8988T (cell line): ENCODE measurements at regions not wholly inside any gene's neighbourhood (a gene's known extent, or its start where the extent isn't known, plus 50 kb on each side); places are given as distances from the start of the nearest gene placed in this dataset.

ENCODE experiments used
- DNase-seq: peaks from one replicate; pipeline ENCODE4 v3.0.0; 2011

- DNase-seq = no peak
Observed at GRCh38 chr6:140857739-140858380, 1274.9 kb upstream of the GJE1 start.

GRCh38 chr6:140855520-140855919, 1277.2 kb upstream of the GJE1 start:
- DNase-seq = no peak

GRCh38 chr6:140854318-140854717, 1278.4 kb upstream of the GJE1 start:
- DNase-seq = no peak

- DNase-seq = no peak
Observed at GRCh38 chr6:140850438-140850837, 1282.3 kb upstream of the GJE1 start.

GRCh38 chr6:140849456-140849855, 1283.3 kb upstream of the GJE1 start:
- no peak for DNase-seq

- no peak for DNase-seq
Observed at GRCh38 chr6:140847262-140847645, 1285.5 kb upstream of the GJE1 start.

- DNase-seq = no peak
Observed at GRCh38 chr6:140846503-140847261, 1286.0 kb upstream of the GJE1 start.

GRCh38 chr6:140845701-140846100, 1287.0 kb upstream of the GJE1 start:
- DNase-seq = no peak

GRCh38 chr6:140844167-140844566, 1288.6 kb upstream of the GJE1 start:
- no peak for DNase-seq

GRCh38 chr6:140833408-140833807, 1299.3 kb upstream of the GJE1 start:
- no peak for DNase-seq

- DNase-seq = no peak
Observed at GRCh38 chr6:140830666-140831065, 1302.1 kb upstream of the GJE1 start.

- no peak for DNase-seq
Observed at GRCh38 chr6:140828856-140829255, 1303.9 kb upstream of the GJE1 start.

GRCh38 chr6:140827593-140827992, 1305.1 kb upstream of the GJE1 start:
- no peak for DNase-seq

- no peak for DNase-seq
Observed at GRCh38 chr6:140825731-140826130, 1307.0 kb upstream of the GJE1 start.

- DNase-seq = no peak
Observed at GRCh38 chr6:140824595-140824994, 1308.1 kb upstream of the GJE1 start.

GRCh38 chr6:140821196-140821595, 1311.5 kb upstream of the GJE1 start:
- no peak for DNase-seq

- no peak for DNase-seq
Observed at GRCh38 chr6:140817176-140817575, 1315.5 kb upstream of the GJE1 start.

GRCh38 chr6:140816681-140817080, 1316.0 kb upstream of the GJE1 start:
- no peak for DNase-seq

GRCh38 chr6:140812636-140813035, 1320.1 kb upstream of the GJE1 start:
- no peak for DNase-seq

- DNase-seq = no peak
Observed at GRCh38 chr6:140811642-140812041, 1321.1 kb upstream of the GJE1 start.

- no peak for DNase-seq
Observed at GRCh38 chr6:140809694-140810101, 1323.0 kb upstream of the GJE1 start.

- DNase-seq = no peak
Observed at GRCh38 chr6:140806431-140806830, 1326.3 kb upstream of the GJE1 start.

GRCh38 chr6:140794544-140794943, 1338.2 kb upstream of the GJE1 start:
- DNase-seq = no peak

- DNase-seq = no peak
Observed at GRCh38 chr6:140790109-140790508, 1342.6 kb upstream of the GJE1 start.

GRCh38 chr6:140789466-140789865, 1343.3 kb upstream of the GJE1 start:
- no peak for DNase-seq
